NB4 (cell line): ENCODE measurements at regions not wholly inside any gene's neighbourhood (a gene's known extent, or its start where the extent isn't known, plus 50 kb on each side); places are given as distances from the start of the nearest gene placed in this dataset.

Source experiments
- CTCF ChIP-seq: IDR thresholded peaks from one replicate; pipeline ENCODE4 v1.5.1; 2012; ENCODE audit warnings: low read depth, low read length
- MAX ChIP-seq: IDR thresholded peaks from 2 replicates; pipeline ENCODE4 v1.6.1; 2011; ENCODE audit warnings: low read depth, low read length

- TF ChIP-seq CTCF: no peak
- TF ChIP-seq MAX: no peak
Measured at GRCh38 chr2:198890490-198890889, 567.2 kb downstream of the SATB2 start.
